HepG2 (cell line): ENCODE measurements at regions not wholly inside any gene's neighbourhood (a gene's known extent, or its start where the extent isn't known, plus 50 kb on each side); places are given as distances from the start of the nearest gene placed in this dataset.

Source experiments
- ATAC-seq: fragments of 200-7000 bp; cut with Tn5 transposase; 3 replicates; pipeline ENCODE4 v1.9.1; 2020; ENCODE audit warnings: mild to moderate bottlenecking, moderate library complexity
- BruUV-seq: library from RNA; stranded (reverse); fragments of 400-500 nt; replicated peaks from 2 replicates; lab custom pipeline; 2021; lab: Mats Ljungman, UMichigan
- CTCF ChIA-PET: fragments of 300-600 bp; formaldehyde crosslinking; extraction: SDS; loops from one replicate; lab custom pipeline; 2021; ENCODE audit warnings: low total read pairs, inconsistent platforms, low intra/inter-chr PET ratio; lab: Yijun Ruan, JAX
- POLR2A ChIA-PET: fragments of 350-600 bp; sonication (Branson Sonifier 250); formaldehyde crosslinking; loops from one replicate; lab custom pipeline; 2020; ENCODE audit warnings: antibody characterized with exemption, inconsistent platforms; lab: Yijun Ruan, JAX
- DNase-seq: peaks from one replicate; pipeline ENCODE4 v3.0.0-alpha.2; 2015; ENCODE audit warnings: low spot score
- FAIRE-seq: peaks from 3 replicates; lab custom pipeline; 2011; peaks lifted over from hg19 to GRCh38; lab: Jason Lieb, UNC
- H2AFZ ChIP-seq: one replicate; pipeline ENCODE4 v1.6.1; 2011; ENCODE audit warnings: low read length, inconsistent platforms
- H3K27ac ChIP-seq: fragments of 300-600 bp; 3 replicates; pipeline ENCODE4 v1.8.0; 2011; ENCODE audit warnings: mixed run types, mild to moderate bottlenecking, mixed read lengths, low read length, inconsistent platforms; ENCODE audit not compliant: insufficient read depth; ENCODE audit errors: extremely low read length
- H3K27me3 ChIP-seq, 2 experiments: fragments of 200-600 bp in 1 of 2; 2 replicates in 1 of 2; 3 replicates in 1 of 2; pipeline versions ENCODE4 v1.6.0 to v1.8.0; 2011; ENCODE audit warnings: low read length in 2 of 2, mild to moderate bottlenecking in 2 of 2, moderate library complexity in 2 of 2, inconsistent platforms in 1 of 2; ENCODE audit not compliant: insufficient read depth in 2 of 2, control insufficient read depth in 1 of 2
- H3K36me3 ChIP-seq, 2 experiments: fragments of 200-600 bp in 1 of 2; replicated peaks in 1 of 2; 2 replicates in 1 of 2; 3 replicates in 1 of 2; pipeline versions ENCODE4 v1.5.1 to v1.8.0; 2011; ENCODE audit warnings: low read length in 2 of 2, inconsistent platforms in 1 of 2; ENCODE audit not compliant: insufficient read depth in 2 of 2, control insufficient read depth in 1 of 2
- H3K4me1 ChIP-seq: 2 replicates; pipeline ENCODE4 v1.5.1; 2012; ENCODE audit warnings: low read length, inconsistent platforms; ENCODE audit not compliant: insufficient read depth
- H3K4me2 ChIP-seq: 2 replicates; pipeline ENCODE4 v1.6.0; 2011; ENCODE audit warnings: low read depth, low read length, inconsistent platforms
- H3K4me3 ChIP-seq, 3 experiments: fragments of 200-600 bp in 1 of 3; sonication (generic), shearing (Covaris generic) in 1 of 3; replicated peaks in 1 of 3; 2 replicates each; pipeline ENCODE4 v1.5.1; 2011 to 2016; ENCODE audit warnings: low read length in 3 of 3, inconsistent platforms in 2 of 3, low read depth in 2 of 3, mild to moderate bottlenecking in 2 of 3, control low read depth in 1 of 3, mixed read lengths in 1 of 3; ENCODE audit not compliant: insufficient read depth in 1 of 3
- H3K79me2 ChIP-seq: one replicate; pipeline ENCODE4 v1.6.1; 2011; ENCODE audit warnings: low read length, inconsistent platforms; ENCODE audit not compliant: insufficient read depth
- H3K9ac ChIP-seq: 2 replicates; pipeline ENCODE4 v1.6.0; 2011; ENCODE audit warnings: mild to moderate bottlenecking, low read depth, low read length, inconsistent platforms; ENCODE audit not compliant: insufficient read depth
- H3K9me3 ChIP-seq: 2 replicates; pipeline ENCODE4 v1.5.1; 2012; ENCODE audit warnings: mild to moderate bottlenecking, low read length
- H4K20me1 ChIP-seq: 2 replicates; pipeline ENCODE4 v1.6.0; 2011; ENCODE audit warnings: inconsistent platforms, mild to moderate bottlenecking, low read length, moderate library complexity; ENCODE audit not compliant: insufficient read depth
- ATF7-NPFF ChIP-seq: sonication (generic); formaldehyde crosslinking; IDR thresholded peaks from 2 replicates; pipeline ENCODE4 v1.8.1; 2023; ENCODE audit warnings: mild to moderate bottlenecking, low read depth, missing genetic modification reagents, moderate library complexity
- BCL6 ChIP-seq: IDR thresholded peaks from 2 replicates; pipeline ENCODE4 v1.6.1; 2016; ENCODE audit warnings: missing genetic modification reagents, missing compliant biosample characterization
- ELF4 ChIP-seq: sonication (generic); formaldehyde crosslinking; IDR thresholded peaks from 2 replicates; pipeline ENCODE4 v1.5.0; 2020; ENCODE audit warnings: missing genetic modification reagents, mild to moderate bottlenecking, moderate library complexity, borderline replicate concordance
- GABPB1 ChIP-seq: IDR thresholded peaks from 2 replicates; pipeline ENCODE4 v1.6.1; 2016; ENCODE audit warnings: mild to moderate bottlenecking, missing genetic modification reagents, moderate library complexity, missing compliant biosample characterization
- GRHL1 ChIP-seq: sonication (generic); formaldehyde crosslinking; conservative IDR thresholded peaks from 2 replicates; pipeline ENCODE4 v1.8.0; 2022; ENCODE audit warnings: missing genetic modification reagents
- HHEX ChIP-seq: IDR thresholded peaks from 2 replicates; pipeline ENCODE4 v1.6.1; 2016; ENCODE audit warnings: control low read depth
- MYNN ChIP-seq: sonication (generic); formaldehyde crosslinking; IDR thresholded peaks from 2 replicates; pipeline ENCODE4 v1.4.0; 2020; ENCODE audit warnings: mild to moderate bottlenecking, low read depth, missing genetic modification reagents
- NFKB2 ChIP-seq: sonication (generic); formaldehyde crosslinking; IDR thresholded peaks from 2 replicates; pipeline ENCODE4 v1.4.0; 2020; ENCODE audit warnings: missing genetic modification reagents, borderline replicate concordance
- NR2C2 ChIP-seq: sonication (generic); formaldehyde crosslinking; IDR thresholded peaks from 2 replicates; pipeline ENCODE4 v1.4.0; 2020; ENCODE audit warnings: missing genetic modification reagents, mild to moderate bottlenecking, moderate library complexity, borderline replicate concordance
- RAD51 ChIP-seq: fragments of 450-650 bp; IDR thresholded peaks from 2 replicates; pipeline ENCODE4 v1.6.1; 2016; ENCODE audit warnings: borderline replicate concordance
- SRSF4 ChIP-seq: fragments of 200-400 bp; formaldehyde crosslinking; IDR thresholded peaks from one replicate; pipeline ENCODE4 v1.6.1; 2018; ENCODE audit warnings: mild to moderate bottlenecking, low read depth, low read length, moderate library complexity; ENCODE audit not compliant: poor library complexity, severe bottlenecking
- SYNCRIP ChIP-seq: fragments of 200-400 bp; formaldehyde crosslinking; IDR thresholded peaks from 2 replicates; pipeline ENCODE4 v1.6.1; 2018; ENCODE audit warnings: mild to moderate bottlenecking, low read depth, low read length; ENCODE audit not compliant: insufficient read depth
- TFAP4 ChIP-seq: sonication (generic); IDR thresholded peaks from 2 replicates; pipeline ENCODE4 v1.6.1; 2016; ENCODE audit warnings: low read depth, borderline replicate concordance
- TMF1 ChIP-seq: sonication (generic); formaldehyde crosslinking; IDR thresholded peaks from 2 replicates; pipeline ENCODE4 v1.8.1; 2022; ENCODE audit warnings: low read depth, missing genetic modification reagents
- ZBTB7A ChIP-seq: sonication (generic); formaldehyde crosslinking; IDR thresholded peaks from 2 replicates; pipeline ENCODE4 v1.8.0; 2022; ENCODE audit warnings: mild to moderate bottlenecking, missing genetic modification reagents
- ZNF639 ChIP-seq: conservative IDR thresholded peaks from 2 replicates; pipeline ENCODE4 v1.6.1; 2018; ENCODE audit warnings: missing genetic modification reagents
- ZNF678 ChIP-seq: sonication (generic); formaldehyde crosslinking; IDR thresholded peaks from 2 replicates; pipeline ENCODE4 v1.4.0; 2020; ENCODE audit warnings: mild to moderate bottlenecking, missing genetic modification reagents
- ZNF747 ChIP-seq: sonication (generic); formaldehyde crosslinking; IDR thresholded peaks from 2 replicates; pipeline ENCODE4 v1.8.1; 2023; ENCODE audit warnings: missing genetic modification reagents, mild to moderate bottlenecking, borderline replicate concordance
- WGBS: methylation state at CpG from one replicate; pipeline ENCODE4 v1.1.6; 2017; ENCODE audit warnings: low lambda C conversion rate; 5-methylcytosine and 5-hydroxymethylcytosine counted together
- in situ Hi-C: cut with HindIII; loops from 2 replicates; pipeline ENCODE4 v1.10.0; 2017; ENCODE audit warnings: low pct_unique_long_range_greater_than_20kb; ENCODE audit not compliant: extremely low pct_ligation_motif_present
- intact Hi-C: fragments of 100-400 bp; cut with micrococcal nuclease; formaldehyde crosslinking; loops from one replicate; pipeline ENCODE4 v1.10.0; 2022; ENCODE audit not compliant: unreplicated experiment
- TF ChIP-seq, protein P1 (sequence below): sonication (generic); formaldehyde crosslinking; IDR thresholded peaks from 2 replicates; pipeline ENCODE4 v1.4.0; 2020; ENCODE audit warnings: missing genetic modification reagents, borderline replicate concordance

DNA sequence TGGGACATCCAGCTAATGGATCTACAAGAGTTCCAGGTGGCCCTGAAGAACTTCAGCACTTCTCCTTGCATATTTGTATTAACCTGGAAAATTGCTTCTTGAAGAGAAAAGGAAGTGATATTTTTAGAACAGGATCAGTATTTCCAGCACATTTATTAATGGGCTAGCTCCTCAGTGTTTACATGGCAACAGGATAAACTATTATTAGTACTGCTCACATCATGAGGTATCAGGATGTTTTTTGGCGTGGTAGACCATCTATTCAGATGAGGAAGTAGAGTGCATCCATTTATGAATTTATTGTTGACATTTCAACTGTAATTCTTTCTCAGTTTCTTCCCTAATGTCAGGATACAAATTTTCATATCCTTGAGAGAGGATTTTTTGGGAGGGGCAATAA, 144.4 kb downstream of the KCNRG start:
- CTCF ChIA-PET, result no interaction called here
- no peaks in the 10 kb centered on the region for H3K79me2 ChIP-seq
- TF ChIP-seq GABPB1 (no peak), ZNF678 (CRISPR knock-in tag) (no peak), ELF4 (CRISPR knock-in tag) (no peak), TFAP4 (no peak), BCL6 (CRISPR knock-in tag) (no peak), SYNCRIP (no peak), GRHL1 (CRISPR knock-in tag) (no peak), NFKB2 (no peak), HHEX (CRISPR knock-in tag) (no peak), RAD51 (no peak), TMF1 (CRISPR knock-in tag) (no peak), ATF7-NPFF (CRISPR knock-in tag) (no peak), MYNN (CRISPR knock-in tag) (no peak), SRSF4 (no peak), ZNF747 (CRISPR knock-in tag) (no peak), ZNF639 (CRISPR knock-in tag) (no peak), ZBTB7A (CRISPR knock-in tag) (no peak), NR2C2 (no peak)
- TF ChIP-seq, protein P1, sequence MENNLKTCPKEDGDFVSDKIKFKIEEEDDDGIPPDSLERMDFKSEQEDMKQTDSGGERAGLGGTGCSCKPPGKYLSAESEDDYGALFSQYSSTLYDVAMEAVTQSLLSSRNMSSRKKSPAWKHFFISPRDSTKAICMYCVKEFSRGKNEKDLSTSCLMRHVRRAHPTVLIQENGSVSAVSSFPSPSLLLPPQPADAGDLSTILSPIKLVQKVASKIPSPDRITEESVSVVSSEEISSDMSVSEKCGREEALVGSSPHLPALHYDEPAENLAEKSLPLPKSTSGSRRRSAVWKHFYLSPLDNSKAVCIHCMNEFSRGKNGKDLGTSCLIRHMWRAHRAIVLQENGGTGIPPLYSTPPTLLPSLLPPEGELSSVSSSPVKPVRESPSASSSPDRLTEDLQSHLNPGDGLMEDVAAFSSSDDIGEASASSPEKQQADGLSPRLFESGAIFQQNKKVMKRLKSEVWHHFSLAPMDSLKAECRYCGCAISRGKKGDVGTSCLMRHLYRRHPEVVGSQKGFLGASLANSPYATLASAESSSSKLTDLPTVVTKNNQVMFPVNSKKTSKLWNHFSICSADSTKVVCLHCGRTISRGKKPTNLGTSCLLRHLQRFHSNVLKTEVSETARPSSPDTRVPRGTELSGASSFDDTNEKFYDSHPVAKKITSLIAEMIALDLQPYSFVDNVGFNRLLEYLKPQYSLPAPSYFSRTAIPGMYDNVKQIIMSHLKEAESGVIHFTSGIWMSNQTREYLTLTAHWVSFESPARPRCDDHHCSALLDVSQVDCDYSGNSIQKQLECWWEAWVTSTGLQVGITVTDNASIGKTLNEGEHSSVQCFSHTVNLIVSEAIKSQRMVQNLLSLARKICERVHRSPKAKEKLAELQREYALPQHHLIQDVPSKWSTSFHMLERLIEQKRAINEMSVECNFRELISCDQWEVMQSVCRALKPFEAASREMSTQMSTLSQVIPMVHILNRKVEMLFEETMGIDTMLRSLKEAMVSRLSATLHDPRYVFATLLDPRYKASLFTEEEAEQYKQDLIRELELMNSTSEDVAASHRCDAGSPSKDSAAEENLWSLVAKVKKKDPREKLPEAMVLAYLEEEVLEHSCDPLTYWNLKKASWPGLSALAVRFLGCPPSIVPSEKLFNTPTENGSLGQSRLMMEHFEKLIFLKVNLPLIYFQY, result no peak
- POLR2A ChIA-PET, result no interaction called here
- no peaks in the 10 kb centered on the region for H3K27me3 ChIP-seq
- in situ Hi-C loops (no loop called here), intact Hi-C loops (no loop called here)
- H3K9me3 ChIP-seq, result no peaks in the 10 kb centered on the region
- no peak for ATAC-seq
- no peak for FAIRE-seq
- no peak overlapping the region for H3K4me2 ChIP-seq
- H3K4me1 ChIP-seq, result peaks cover 55% of the 10 kb centered on the region
- no TSS peak for BruUV-seq
- 81% methylated on average over 1 of the region's 1 CpG for WGBS
- no peak overlapping the region for H3K4me3 ChIP-seq
- no peaks in the 10 kb centered on the region for H4K20me1 ChIP-seq
- no peak overlapping the region for H3K9ac ChIP-seq
- H2AFZ ChIP-seq, result no peak overlapping the region
- no peak for DNase-seq
- no peak overlapping the region for H3K27ac ChIP-seq
- H3K36me3 ChIP-seq, result no peaks in the 10 kb centered on the region
